H1 (cell line): ENCODE measurements at regions not wholly inside any gene's neighbourhood (a gene's known extent, or its start where the extent isn't known, plus 50 kb on each side); places are given as distances from the start of the nearest gene placed in this dataset.

Source experiments
- RNF2 ChIP-seq: fragments of 200-900, 300-1000 bp; sonication (generic); IDR thresholded peaks from 2 replicates; pipeline ENCODE4 v1.7.1; 2016; ENCODE audit warnings: borderline replicate concordance, low read depth, mild to moderate bottlenecking, antibody characterized with exemption, low read length; ENCODE audit not compliant: poor library complexity, severe bottlenecking; ENCODE audit errors: missing control alignments
- TAF1 ChIP-seq: IDR thresholded peaks from 2 replicates; pipeline ENCODE4 v1.6.1; 2011; ENCODE audit warnings: mild to moderate bottlenecking, low read depth, low read length

GRCh38 chr1:4425892-4426291 lies 228.5 kb upstream of the AJAP1 start (continued):
- TF ChIP-seq RNF2 (no peak), TAF1 (no peak)
